Loucy (cell line): ENCODE measurements at regions not wholly inside any gene's neighbourhood (a gene's known extent, or its start where the extent isn't known, plus 50 kb on each side); places are given as distances from the start of the nearest gene placed in this dataset.

Experiments used
- H2AFZ ChIP-seq: fragments of 200-600 bp; sonication (generic); 2 replicates; pipeline ENCODE4 v1.6.0; 2016; ENCODE audit warnings: antibody characterized with exemption, mild to moderate bottlenecking, low read length, moderate library complexity
- H3F3A ChIP-seq: fragments of 200-600 bp; 2 replicates; pipeline ENCODE4 v1.6.0; 2016; ENCODE audit warnings: antibody characterized with exemption, low read depth, mild to moderate bottlenecking
- H3K27me3 ChIP-seq: fragments of 200-600 bp; sonication (generic); 2 replicates; pipeline ENCODE4 v1.6.1; 2014; ENCODE audit warnings: low read length, mild to moderate bottlenecking; ENCODE audit not compliant: insufficient read depth, poor library complexity, severe bottlenecking
- H3K36me3 ChIP-seq: fragments of 200-600 bp; sonication (generic); 2 replicates; pipeline ENCODE4 v1.6.1; 2016; ENCODE audit warnings: low read length; ENCODE audit not compliant: insufficient read depth
- H3K4me1 ChIP-seq: fragments of 200-600 bp; sonication (generic); 2 replicates; pipeline ENCODE4 v1.5.1; 2014; ENCODE audit warnings: low read length, mild to moderate bottlenecking; ENCODE audit not compliant: insufficient read depth, poor library complexity, severe bottlenecking
- H3K4me2 ChIP-seq: fragments of 200-600 bp; sonication (generic); 2 replicates; pipeline ENCODE4 v1.6.0; 2014; ENCODE audit warnings: antibody characterized with exemption, low read length, low read depth, mild to moderate bottlenecking; ENCODE audit not compliant: poor library complexity, severe bottlenecking
- H3K4me3 ChIP-seq: fragments of 200-600 bp; sonication (generic); 2 replicates; pipeline ENCODE4 v1.5.1; 2014; ENCODE audit warnings: low read length, mild to moderate bottlenecking, mixed read lengths; ENCODE audit not compliant: poor library complexity, severe bottlenecking
- H3K79me2 ChIP-seq: fragments of 200-600 bp; sonication (generic); 2 replicates; pipeline ENCODE4 v1.6.1; 2014; ENCODE audit warnings: low read length; ENCODE audit not compliant: insufficient read depth
- H3K9ac ChIP-seq: fragments of 200-600 bp; sonication (generic); 2 replicates; pipeline ENCODE4 v1.6.0; 2014; ENCODE audit warnings: mild to moderate bottlenecking, low read depth, low read length, moderate library complexity; ENCODE audit not compliant: poor library complexity, severe bottlenecking
- H3K9me2 ChIP-seq: fragments of 200-600 bp; sonication (generic); replicated peaks from 2 replicates; pipeline ENCODE4 v1.6.1; 2016; ENCODE audit warnings: low read depth, low read length, mixed read lengths
- H3K9me3 ChIP-seq: fragments of 200-600 bp; sonication (generic); 2 replicates; pipeline ENCODE4 v1.6.1; 2014; ENCODE audit warnings: mild to moderate bottlenecking, antibody characterized with exemption, low read length, low read depth; ENCODE audit not compliant: insufficient read depth
- H4K20me1 ChIP-seq: fragments of 200-600 bp; sonication (generic); 2 replicates; pipeline ENCODE4 v1.6.0; 2014; ENCODE audit warnings: antibody characterized with exemption, low read length, mild to moderate bottlenecking; ENCODE audit not compliant: insufficient read depth, poor library complexity, severe bottlenecking
- EZH2phosphoT487 ChIP-seq: fragments of 200-600 bp; IDR thresholded peaks from 2 replicates; pipeline ENCODE4 v1.6.1; 2018; ENCODE audit warnings: antibody characterized with exemption, mild to moderate bottlenecking, moderate library complexity, borderline replicate concordance
- TF ChIP-seq, protein P1 (sequence below): fragments of 200-600 bp; sonication (generic); conservative IDR thresholded peaks from 2 replicates; pipeline ENCODE4 v1.5.1; 2014; ENCODE audit warnings: mild to moderate bottlenecking, antibody characterized with exemption, low read length

- H4K20me1 ChIP-seq, result no peaks in the 10 kb centered on the region
- H3F3A ChIP-seq, result no peaks in the 10 kb centered on the region
- no peak overlapping the region for H3K4me3 ChIP-seq
- no peak overlapping the region for H2AFZ ChIP-seq
- no peaks in the 10 kb centered on the region for H3K36me3 ChIP-seq
- H3K4me1 ChIP-seq, result no peaks in the 10 kb centered on the region
- no peaks in the 10 kb centered on the region for H3K27me3 ChIP-seq
- no peaks in the 10 kb centered on the region for H3K79me2 ChIP-seq
- TF ChIP-seq EZH2phosphoT487, result no peak
- TF ChIP-seq, protein P1, sequence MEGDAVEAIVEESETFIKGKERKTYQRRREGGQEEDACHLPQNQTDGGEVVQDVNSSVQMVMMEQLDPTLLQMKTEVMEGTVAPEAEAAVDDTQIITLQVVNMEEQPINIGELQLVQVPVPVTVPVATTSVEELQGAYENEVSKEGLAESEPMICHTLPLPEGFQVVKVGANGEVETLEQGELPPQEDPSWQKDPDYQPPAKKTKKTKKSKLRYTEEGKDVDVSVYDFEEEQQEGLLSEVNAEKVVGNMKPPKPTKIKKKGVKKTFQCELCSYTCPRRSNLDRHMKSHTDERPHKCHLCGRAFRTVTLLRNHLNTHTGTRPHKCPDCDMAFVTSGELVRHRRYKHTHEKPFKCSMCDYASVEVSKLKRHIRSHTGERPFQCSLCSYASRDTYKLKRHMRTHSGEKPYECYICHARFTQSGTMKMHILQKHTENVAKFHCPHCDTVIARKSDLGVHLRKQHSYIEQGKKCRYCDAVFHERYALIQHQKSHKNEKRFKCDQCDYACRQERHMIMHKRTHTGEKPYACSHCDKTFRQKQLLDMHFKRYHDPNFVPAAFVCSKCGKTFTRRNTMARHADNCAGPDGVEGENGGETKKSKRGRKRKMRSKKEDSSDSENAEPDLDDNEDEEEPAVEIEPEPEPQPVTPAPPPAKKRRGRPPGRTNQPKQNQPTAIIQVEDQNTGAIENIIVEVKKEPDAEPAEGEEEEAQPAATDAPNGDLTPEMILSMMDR, result no peak
- no peak overlapping the region for H3K4me2 ChIP-seq
- no peaks in the 10 kb centered on the region for H3K9me3 ChIP-seq
- no peak overlapping the region for H3K9ac ChIP-seq
- H3K9me2 ChIP-seq, result no peaks in the 10 kb centered on the region
Measured at GRCh38 chr16:86063760-86064405, 164.9 kb downstream of the IRF8 start.

DNA sequence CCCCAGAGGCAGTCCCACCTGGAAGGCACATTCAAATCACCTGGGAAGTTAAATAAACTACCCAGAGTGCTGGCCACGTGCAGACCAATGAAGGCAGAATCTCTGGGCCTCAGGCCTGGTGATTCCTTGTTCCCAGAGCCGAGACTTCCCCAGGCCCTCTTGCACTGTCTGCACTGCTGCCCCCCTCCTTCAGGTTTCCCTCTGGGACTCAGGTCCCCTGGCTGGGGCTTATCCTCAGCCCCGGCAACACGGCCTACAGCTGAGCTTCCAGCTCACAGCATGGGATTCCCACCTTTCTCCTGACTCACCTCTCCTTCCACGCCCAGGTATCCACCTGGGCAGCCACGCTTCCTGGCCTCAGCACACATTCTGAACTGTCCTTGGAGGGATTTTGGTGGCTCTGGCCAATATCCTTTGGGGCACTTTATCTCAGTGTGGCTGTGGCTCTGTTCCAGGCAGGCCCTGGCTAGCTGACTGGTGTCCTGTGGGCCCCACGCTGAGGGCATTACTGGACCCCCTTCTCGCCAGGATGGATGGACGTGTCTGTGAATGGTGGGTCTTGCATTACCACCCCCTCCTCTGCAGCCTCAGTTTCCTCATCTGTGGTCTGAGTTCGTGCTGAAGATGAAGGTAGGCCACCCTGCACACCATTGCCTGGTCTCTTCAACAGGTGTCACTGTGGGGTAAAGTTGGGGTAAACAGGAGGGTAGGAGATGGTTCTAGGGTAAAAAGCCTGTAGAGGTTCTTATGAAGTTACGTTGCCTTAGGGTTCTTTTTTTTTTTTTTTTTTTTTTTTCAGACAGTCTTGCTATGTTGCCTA is 165.7 kb downstream of the IRF8 start:
- Histone ChIP-seq H4K20me1 (no peaks in the 10 kb centered on the region), H3K9me3 (no peaks in the 10 kb centered on the region), H3K27me3 (no peaks in the 10 kb centered on the region), H3K4me2 (no peak overlapping the region), H3K4me3 (no peak overlapping the region), H2AFZ (no peak overlapping the region), H3F3A (no peaks in the 10 kb centered on the region), H3K4me1 (no peaks in the 10 kb centered on the region), H3K9me2 (no peaks in the 10 kb centered on the region), H3K9ac (no peak overlapping the region), H3K79me2 (no peaks in the 10 kb centered on the region), H3K36me3 (no peaks in the 10 kb centered on the region)
- no peak for TF ChIP-seq EZH2phosphoT487
- TF ChIP-seq, protein P1, result no peak; the same call in 1 of the 2 replicates

DNA sequence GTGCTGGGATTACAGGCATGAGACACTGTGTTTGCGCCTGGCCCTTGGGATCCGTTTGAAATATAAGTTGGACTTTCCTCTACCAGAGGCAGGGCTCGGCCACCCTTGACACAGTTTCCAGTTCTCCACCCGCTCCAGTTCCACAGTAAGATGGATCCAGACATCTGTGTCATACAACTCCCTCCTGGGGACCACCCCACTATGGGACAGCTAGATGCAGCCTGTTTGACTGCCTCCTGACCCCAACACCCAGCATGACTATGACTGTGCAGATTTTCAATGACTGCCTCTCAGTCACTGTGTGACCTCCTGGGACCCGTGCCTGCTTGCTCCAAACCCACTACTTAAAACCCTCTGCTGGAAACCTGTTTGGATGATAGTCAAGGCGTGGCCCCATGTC is 166.7 kb downstream of the IRF8 start:
- Histone ChIP-seq H3K79me2 (no peaks in the 10 kb centered on the region), H3K9me2 (no peaks in the 10 kb centered on the region), H4K20me1 (no peaks in the 10 kb centered on the region), H3F3A (no peaks in the 10 kb centered on the region), H3K4me3 (no peak overlapping the region), H3K4me1 (no peaks in the 10 kb centered on the region), H2AFZ (no peak overlapping the region), H3K36me3 (no peaks in the 10 kb centered on the region), H3K9ac (no peak overlapping the region), H3K4me2 (no peak overlapping the region), H3K9me3 (no peaks in the 10 kb centered on the region), H3K27me3 (no peaks in the 10 kb centered on the region)
- no peak for TF ChIP-seq EZH2phosphoT487
- TF ChIP-seq, protein P1, result no peak
